Aorta (tissue), 5 donors: ENCODE measurements at regions not wholly inside any gene's neighbourhood (a gene's known extent, or its start where the extent isn't known, plus 50 kb on each side); places are given as distances from the start of the nearest gene placed in this dataset.

Source experiments
- ATAC-seq: fragments of 200-7000 bp; cut with Tn5 transposase; one replicate; pipeline ENCODE4 v1.9.1; 2022; ENCODE audit warnings: moderate library complexity; ENCODE audit not compliant: low FRiP score
- DNase-seq, 2 donors: peaks; one replicate each; pipeline ENCODE4 v3.0.0-alpha.2; 2020
- H3K27ac ChIP-seq, 2 donors: one replicate each; pipeline ENCODE4 v1.5.1; 2013; ENCODE audit warnings: low read length in 2 of 2, mild to moderate bottlenecking in 2 of 2, moderate library complexity in 2 of 2, control low read depth in 1 of 2, inconsistent platforms in 1 of 2, low read depth in 1 of 2
- H3K27me3 ChIP-seq, 2 donors: one replicate each; pipeline ENCODE4 v1.6.1; 2013; ENCODE audit warnings: control low read depth in 1 of 2, low read length in 1 of 2, mild to moderate bottlenecking in 1 of 2, moderate library complexity in 1 of 2; ENCODE audit not compliant: insufficient read depth in 2 of 2, control insufficient read depth in 1 of 2
- H3K36me3 ChIP-seq, 2 donors: one replicate each; pipeline ENCODE4 v1.6.1; 2013; ENCODE audit warnings: control low read depth in 1 of 2, low read length in 1 of 2, mild to moderate bottlenecking in 1 of 2; ENCODE audit not compliant: insufficient read depth in 2 of 2, control insufficient read depth in 1 of 2
- H3K4me1 ChIP-seq, 2 donors: one replicate each; pipeline ENCODE4 v1.6.1; 2013; ENCODE audit warnings: low read length in 2 of 2, control low read depth in 1 of 2, mild to moderate bottlenecking in 1 of 2, moderate library complexity in 1 of 2; ENCODE audit not compliant: insufficient read depth in 2 of 2, control insufficient read depth in 1 of 2
- H3K4me3 ChIP-seq, 2 donors: one replicate each; pipeline ENCODE4 v1.5.1; 2013; ENCODE audit warnings: low read length in 2 of 2, control low read depth in 1 of 2, mild to moderate bottlenecking in 1 of 2
- H3K9me3 ChIP-seq: one replicate; pipeline ENCODE4 v1.6.1; 2013; ENCODE audit warnings: mild to moderate bottlenecking, low read length; ENCODE audit not compliant: control insufficient read depth
- WGBS, 2 donors: extraction: QIAGEN DNeasy Blood & Tissue Kit; methylation state at CpG; one replicate each; pipeline ENCODE4 v1.1.7; 2013; 5-methylcytosine and 5-hydroxymethylcytosine counted together
- intact Hi-C, 2 donors: fragments of 100-400 bp; cut with DNase I; formaldehyde crosslinking; loops; one replicate each; pipeline versions ENCODE4 v1.14.2 to v1.15.0; 2022
- donor health status: healthy with polysubstance abuse.
- donor health status: Bipolar disorder and iron deficiency.
- donor health status: DM: no; HTN: no; CAD: no.
- donor health status: DM: no; HTN: no; CAD: no.
- donor health status: DM: yes; HTN: yes; CAD: no.

DNA sequence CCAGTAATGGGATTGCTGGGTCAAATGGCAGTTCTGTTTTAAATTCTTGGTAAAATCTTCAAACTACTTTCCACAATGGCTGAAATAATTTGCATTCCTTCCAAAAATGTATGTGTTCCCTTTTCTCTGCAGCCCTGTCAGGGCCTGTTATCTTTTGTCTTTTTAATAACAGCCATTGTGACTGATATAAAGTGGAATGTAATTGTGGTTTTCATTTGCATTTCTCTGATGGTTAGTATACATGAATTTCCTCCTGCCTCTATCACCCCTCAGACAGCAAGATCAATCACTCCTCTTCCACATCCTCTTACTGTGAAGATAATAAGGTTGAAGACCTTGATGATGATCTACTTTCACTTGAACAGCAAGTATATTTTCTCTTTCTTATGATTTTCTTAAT lies 304.8 kb upstream of the FSIP2 start:
- intact Hi-C loops = no loop called here
- no peak for DNase-seq

DNA sequence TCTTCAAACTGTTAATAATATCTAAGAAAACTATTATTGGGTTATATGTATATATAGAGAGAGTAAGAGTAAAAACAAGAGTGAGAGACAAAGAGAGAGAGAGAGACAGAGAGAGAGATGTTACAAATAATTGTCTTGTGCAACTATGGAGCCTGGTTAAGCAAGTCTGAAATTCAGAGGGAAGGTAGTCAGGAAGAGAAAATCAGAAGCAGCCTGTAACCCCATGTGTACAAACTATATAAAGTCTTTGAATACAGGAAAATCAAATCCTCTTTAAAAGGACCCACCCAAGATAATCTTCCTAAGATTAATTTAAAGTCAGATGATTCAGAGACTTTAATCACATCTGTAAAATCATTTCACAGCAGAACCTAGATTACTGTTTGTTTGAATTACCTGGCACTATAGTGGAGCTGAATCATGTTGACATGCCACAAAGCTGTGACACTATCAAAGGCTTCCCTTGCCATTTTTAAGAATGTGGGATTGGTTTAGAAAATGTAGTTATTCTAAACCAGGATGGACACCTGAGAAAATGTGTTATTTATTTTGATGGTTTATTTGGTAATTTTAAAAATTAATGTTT lies 301.7 kb upstream of the FSIP2 start:
- Histone ChIP-seq H3K9me3 (no peaks in the 10 kb centered on the region), H3K36me3 (no peaks in the 10 kb centered on the region), H3K27ac (no peak overlapping the region), H3K27me3 (no peaks in the 10 kb centered on the region), H3K4me3 (no peak overlapping the region), H3K4me1 (no peaks in the 10 kb centered on the region)
- ATAC-seq (no peak), DNase-seq (no peak)
- intact Hi-C loops = no loop called here

More for the DNA sequence above, 304.8 kb upstream of the FSIP2 start:
- H3K27ac ChIP-seq = no peak overlapping the region
- H3K36me3 ChIP-seq = no peaks in the 10 kb centered on the region
- H3K9me3 ChIP-seq = no peaks in the 10 kb centered on the region
- H3K4me1 ChIP-seq = no peaks in the 10 kb centered on the region
- H3K4me3 ChIP-seq = no peak overlapping the region
- H3K27me3 ChIP-seq = no peaks in the 10 kb centered on the region
- no peak for ATAC-seq

DNA sequence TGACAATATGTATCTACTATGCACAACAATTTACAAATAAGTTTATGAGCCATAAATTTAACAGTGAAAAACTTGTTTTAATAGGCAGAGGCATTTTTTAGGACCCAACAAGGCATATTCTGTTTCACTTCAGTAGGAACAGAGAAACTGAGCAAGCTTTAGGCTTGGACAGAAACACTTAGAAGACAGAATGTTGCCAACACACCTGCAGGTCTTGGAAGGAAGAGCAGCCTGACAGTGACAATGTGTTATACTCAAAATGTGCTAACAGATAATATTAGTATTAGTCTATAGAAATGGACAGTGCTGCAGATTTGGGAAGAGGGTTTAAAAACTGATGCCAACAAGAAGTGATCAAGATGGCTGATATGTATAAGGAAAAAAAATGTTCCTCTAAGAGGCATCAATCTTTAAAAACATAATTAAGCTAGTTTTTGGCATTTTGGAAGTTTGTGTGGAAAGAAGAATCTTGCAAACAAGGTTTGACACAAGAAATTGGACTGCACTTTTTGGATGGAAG lies 297.1 kb upstream of the FSIP2 start:
- Histone ChIP-seq H3K4me1 (no peaks in the 10 kb centered on the region), H3K4me3 (no peak overlapping the region), H3K27ac (no peak overlapping the region), H3K27me3 (no peaks in the 10 kb centered on the region), H3K36me3 (no peaks in the 10 kb centered on the region), H3K9me3 (no peaks in the 10 kb centered on the region)
- intact Hi-C loops = no loop called here
- ATAC-seq (no peak), DNase-seq (no peak)

DNA sequence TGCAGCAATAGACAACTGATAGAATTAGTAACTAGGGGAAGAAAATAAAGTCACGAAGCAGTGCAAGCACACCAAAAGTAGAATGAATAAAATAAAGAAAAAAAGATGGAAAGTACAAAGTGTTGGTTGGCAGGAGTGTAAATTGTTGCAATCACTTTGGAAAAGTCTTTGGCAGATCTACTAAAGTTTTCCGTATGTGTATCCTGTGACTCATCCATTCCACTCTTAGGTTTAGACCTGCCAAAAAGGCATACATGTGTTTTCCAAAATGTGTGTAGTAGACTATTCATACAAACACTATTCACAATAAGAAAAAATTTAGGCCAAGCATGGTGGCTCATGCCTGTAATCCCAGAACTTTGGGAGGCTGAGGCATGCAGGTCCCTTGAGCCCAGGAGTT lies 282.1 kb upstream of the FSIP2 start:
- H3K36me3 ChIP-seq = no peaks in the 10 kb centered on the region
- no peaks in the 10 kb centered on the region for H3K9me3 ChIP-seq
- no peak overlapping the region for H3K27ac ChIP-seq
- intact Hi-C loops = no loop called here
- H3K4me3 ChIP-seq = no peak overlapping the region
- WGBS, 2 donors = 15 to 19% methylated on average over 2 of the region's 2 CpGs
- H3K4me1 ChIP-seq = no peaks in the 10 kb centered on the region
- ATAC-seq (peak; percentile 72), DNase-seq (no peak)
- H3K27me3 ChIP-seq = no peaks in the 10 kb centered on the region

DNA sequence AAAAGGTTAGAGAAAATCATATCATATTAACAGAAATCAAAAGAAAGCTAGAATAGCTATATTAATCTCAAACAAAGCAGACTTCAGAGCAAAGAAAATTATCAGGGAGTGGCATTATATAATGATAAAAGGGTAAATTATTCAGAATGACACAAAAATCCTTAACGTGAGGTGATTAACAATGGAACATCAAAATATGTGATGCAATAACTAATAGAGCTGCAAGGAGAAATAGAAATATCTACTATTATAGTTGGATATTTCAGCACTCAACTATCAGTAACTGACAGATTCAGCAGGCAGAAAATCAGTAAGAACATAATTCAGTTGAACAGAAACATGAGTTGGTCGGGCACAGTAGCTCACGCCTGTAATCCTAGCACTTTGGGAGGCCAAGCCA lies 275.1 kb upstream of the FSIP2 start:
- DNase-seq = no peak
- H3K27me3 ChIP-seq = no peaks in the 10 kb centered on the region
- H3K36me3 ChIP-seq = no peaks in the 10 kb centered on the region
- no peak for ATAC-seq
- no peak overlapping the region for H3K4me3 ChIP-seq
- WGBS, 2 donors = 68 to 75% methylated on average over 3 of the region's 3 CpGs
- no peaks in the 10 kb centered on the region for H3K9me3 ChIP-seq
- intact Hi-C loops = no loop called here
- H3K27ac ChIP-seq = no peak overlapping the region
- H3K4me1 ChIP-seq = no peaks in the 10 kb centered on the region

DNA sequence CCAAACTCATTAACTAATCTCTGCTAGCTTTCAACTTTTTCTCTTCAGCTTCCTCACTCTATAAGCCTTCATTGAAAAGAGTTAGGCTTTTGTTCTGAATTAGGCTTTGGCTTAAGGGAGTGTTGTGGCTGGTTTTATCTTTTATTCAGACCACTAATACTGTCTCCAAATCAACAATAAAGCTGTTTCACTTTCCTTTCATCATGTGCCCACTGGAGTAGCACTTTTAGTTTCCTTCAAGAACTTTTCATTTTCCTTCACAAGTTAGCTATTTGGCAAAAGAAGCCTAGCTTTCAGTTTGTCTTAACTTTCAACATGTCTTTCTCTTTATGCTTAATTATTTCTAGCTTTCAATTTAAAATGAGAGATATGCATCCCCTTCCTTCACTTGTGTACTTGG lies 271.7 kb upstream of the FSIP2 start:
- no peaks in the 10 kb centered on the region for H3K9me3 ChIP-seq
- no peaks in the 10 kb centered on the region for H3K4me1 ChIP-seq
- ATAC-seq = no peak
- H3K27me3 ChIP-seq = no peaks in the 10 kb centered on the region
- intact Hi-C loops = no loop called here
- no peaks in the 10 kb centered on the region for H3K36me3 ChIP-seq
- DNase-seq = no peak
- H3K4me3 ChIP-seq = no peak overlapping the region
- no peak overlapping the region for H3K27ac ChIP-seq

DNA sequence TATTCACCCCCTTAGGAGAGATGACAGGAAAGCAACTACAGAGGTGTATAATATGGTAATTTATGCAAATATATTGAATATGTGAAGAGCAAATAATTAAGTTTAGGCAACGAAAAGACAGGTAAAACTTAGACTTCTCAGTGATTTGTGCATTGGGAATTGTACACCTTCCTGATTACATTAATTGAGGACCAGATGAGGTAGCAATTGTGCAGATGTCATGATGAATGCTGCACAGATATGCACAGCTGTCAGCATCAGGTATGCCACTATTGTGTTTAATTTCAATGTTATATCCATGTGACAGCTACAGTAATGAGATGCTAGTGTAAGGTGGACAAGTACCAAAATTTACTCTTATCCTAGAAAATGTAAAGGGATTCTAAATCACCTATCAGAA lies 267.2 kb upstream of the FSIP2 start:
- intact Hi-C loops = no loop called here
- H3K36me3 ChIP-seq = no peaks in the 10 kb centered on the region
- ATAC-seq (no peak), DNase-seq (no peak)
- no peaks in the 10 kb centered on the region for H3K4me1 ChIP-seq
- no peak overlapping the region for H3K4me3 ChIP-seq
- no peak overlapping the region for H3K27ac ChIP-seq
- 64 to 78% methylated on average over 1 of the region's 1 CpG for WGBS, 2 donors
- no peaks in the 10 kb centered on the region for H3K27me3 ChIP-seq
- H3K9me3 ChIP-seq = no peaks in the 10 kb centered on the region

DNA sequence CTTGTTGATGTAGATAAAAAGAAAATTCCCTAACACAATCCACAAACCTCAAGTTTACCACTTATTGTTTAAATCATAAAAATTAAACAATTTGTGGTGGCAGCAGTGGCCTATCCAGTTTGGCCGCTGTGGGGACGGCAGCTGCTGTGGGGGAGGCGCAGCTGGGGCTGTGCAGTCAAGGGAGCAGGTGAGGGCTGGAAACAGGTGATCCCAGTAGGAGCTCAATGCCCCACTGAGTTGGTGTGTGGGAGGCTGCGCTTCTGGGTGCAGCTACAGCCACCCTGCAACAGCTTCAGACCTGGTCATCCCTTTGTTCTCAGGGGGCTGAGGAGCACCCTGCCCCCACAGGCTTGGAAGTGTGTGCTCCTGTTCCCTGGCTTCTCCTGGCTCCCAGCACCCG lies 266.0 kb upstream of the FSIP2 start:
- DNase-seq = no peak
- no peak for ATAC-seq
- intact Hi-C loops = no loop called here
- Histone ChIP-seq H3K9me3 (no peaks in the 10 kb centered on the region), H3K36me3 (no peaks in the 10 kb centered on the region), H3K4me1 (no peaks in the 10 kb centered on the region), H3K27me3 (no peaks in the 10 kb centered on the region), H3K4me3 (no peak overlapping the region), H3K27ac (no peak overlapping the region)
- 86 to 89% methylated on average over 5 of the region's 5 CpGs for WGBS, 2 donors

DNA sequence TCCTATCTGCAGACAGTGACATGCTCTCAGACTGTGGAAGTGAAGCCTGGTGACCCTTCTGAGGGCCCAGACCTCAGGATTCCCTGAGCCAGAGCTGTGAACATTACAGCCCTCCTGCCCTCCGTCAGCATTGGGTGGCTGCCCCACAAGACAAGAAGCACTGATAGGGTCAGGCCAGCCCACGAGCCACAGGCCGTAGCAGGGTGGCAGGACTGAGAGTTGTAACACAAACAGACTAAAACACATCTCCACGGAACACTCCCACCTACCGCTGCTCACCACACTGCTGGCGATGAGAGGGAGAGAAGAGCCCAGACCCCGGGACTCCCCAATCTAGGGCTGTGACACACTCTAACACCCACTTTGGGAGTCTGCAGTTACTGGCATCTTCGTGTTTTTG lies 264.8 kb upstream of the FSIP2 start:
- no peak overlapping the region for H3K27ac ChIP-seq
- no peak overlapping the region for H3K4me3 ChIP-seq
- DNase-seq = no peak
- ATAC-seq = no peak
- no peaks in the 10 kb centered on the region for H3K36me3 ChIP-seq
- no peaks in the 10 kb centered on the region for H3K4me1 ChIP-seq
- WGBS, 2 donors = 87 to 91% methylated on average over 8 of the region's 8 CpGs
- intact Hi-C loops = no loop called here
- H3K9me3 ChIP-seq = no peaks in the 10 kb centered on the region
- no peaks in the 10 kb centered on the region for H3K27me3 ChIP-seq
